ENCODE measurements at regions not wholly inside any gene's neighbourhood (a gene's known extent, or its start where the extent isn't known, plus 50 kb on each side); places are given as distances from the start of the nearest gene placed in this dataset.

DNA sequence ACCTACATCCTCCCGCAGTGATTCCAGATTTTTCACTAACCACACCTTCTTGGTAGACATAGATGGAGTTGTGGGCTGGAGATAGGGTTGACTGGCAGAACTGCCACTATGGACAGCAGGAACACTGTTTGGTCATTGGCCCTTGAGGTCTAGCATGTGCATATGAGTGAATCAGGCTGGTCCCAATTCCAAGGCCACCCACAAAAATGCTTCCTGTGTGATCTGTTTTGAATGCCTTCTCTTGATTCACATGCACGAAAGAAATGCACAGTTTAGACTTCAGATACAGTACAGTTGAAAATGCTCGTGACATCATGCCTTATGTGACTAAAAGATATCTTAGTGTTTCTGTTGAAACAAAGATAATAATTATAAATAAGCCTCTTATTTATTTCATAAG lies 285.8 kb upstream of the SEMA6D start (continued):
- TF ChIP-seq EZH2phosphoT487 (IDR thresholded peaks at IDR 0.05; ENCODE audit: borderline replicate concordance) (no peak), CBX3 (IDR thresholded peaks at IDR 0.05; ENCODE audit: low read depth) (no peak), SP1 (IDR thresholded peaks at IDR 0.05; ENCODE audit: low read depth) (no peak), EZH2 (IDR thresholded peaks at IDR 0.05) (no peak), ELF1 (IDR thresholded peaks at IDR 0.05; ENCODE audit: borderline replicate concordance, low read depth) (no peak), SRF (IDR thresholded peaks at IDR 0.05; ENCODE audit: low read depth) (no peak)
- TF ChIP-seq, protein P1, sequence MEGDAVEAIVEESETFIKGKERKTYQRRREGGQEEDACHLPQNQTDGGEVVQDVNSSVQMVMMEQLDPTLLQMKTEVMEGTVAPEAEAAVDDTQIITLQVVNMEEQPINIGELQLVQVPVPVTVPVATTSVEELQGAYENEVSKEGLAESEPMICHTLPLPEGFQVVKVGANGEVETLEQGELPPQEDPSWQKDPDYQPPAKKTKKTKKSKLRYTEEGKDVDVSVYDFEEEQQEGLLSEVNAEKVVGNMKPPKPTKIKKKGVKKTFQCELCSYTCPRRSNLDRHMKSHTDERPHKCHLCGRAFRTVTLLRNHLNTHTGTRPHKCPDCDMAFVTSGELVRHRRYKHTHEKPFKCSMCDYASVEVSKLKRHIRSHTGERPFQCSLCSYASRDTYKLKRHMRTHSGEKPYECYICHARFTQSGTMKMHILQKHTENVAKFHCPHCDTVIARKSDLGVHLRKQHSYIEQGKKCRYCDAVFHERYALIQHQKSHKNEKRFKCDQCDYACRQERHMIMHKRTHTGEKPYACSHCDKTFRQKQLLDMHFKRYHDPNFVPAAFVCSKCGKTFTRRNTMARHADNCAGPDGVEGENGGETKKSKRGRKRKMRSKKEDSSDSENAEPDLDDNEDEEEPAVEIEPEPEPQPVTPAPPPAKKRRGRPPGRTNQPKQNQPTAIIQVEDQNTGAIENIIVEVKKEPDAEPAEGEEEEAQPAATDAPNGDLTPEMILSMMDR (IDR thresholded peaks at IDR 0.05 in 2 of 3, conservative IDR thresholded peaks at IDR 0.05 in 1 of 3; ENCODE audit: borderline replicate concordance in 1 of 3, insufficient read depth in 1 of 3, low read depth in 2 of 3, low read length in 2 of 3): no peak

DNA sequence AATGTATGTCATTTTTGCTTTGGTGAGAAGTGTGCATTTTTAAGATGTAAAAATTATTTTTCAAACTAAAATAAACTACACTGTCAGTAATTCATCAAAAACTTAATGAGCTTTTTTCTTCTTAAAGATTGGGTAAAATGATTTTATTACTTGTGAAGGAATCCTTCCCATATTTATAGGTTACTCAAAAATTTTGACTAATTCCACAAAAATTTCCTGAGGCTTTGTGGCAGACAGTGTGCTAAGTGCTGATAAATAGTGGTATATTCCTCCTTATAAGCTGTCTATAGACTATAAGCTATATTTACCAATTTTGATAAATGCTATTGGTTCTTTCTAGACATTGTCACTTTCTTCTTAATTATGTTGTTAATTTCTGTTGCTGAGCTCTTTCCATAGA lies 284.5 kb upstream of the SEMA6D start:
- no peaks in the 10 kb centered on the region for H3K4me1 ChIP-seq (ENCODE audit: control insufficient read depth in 1 of 2, insufficient read depth in 2 of 2, low read length in 2 of 2)
- ChIA-PET RAD21 (ENCODE audit: low non-redundant PET in 1 of 2, low total read pairs in 2 of 2, uncharacterized antibody in 2 of 2, unreplicated experiment in 2 of 2) (no interaction called here), CTCF (no interaction called here), POLR2A (no interaction called here)
- H3K27me3 ChIP-seq (ENCODE audit: insufficient read depth, low read length): no peaks in the 10 kb centered on the region
- no peak overlapping the region for H3K4me2 ChIP-seq (ENCODE audit: low read length)
- no peaks in the 10 kb centered on the region for H3K9me2 ChIP-seq (ENCODE audit: insufficient read depth)
- ATAC-seq: no peak
- no peak overlapping the region for H3K4me3 ChIP-seq (replicated peaks in 1 of 2; ENCODE audit: low read depth in 1 of 2, low read length in 2 of 2)
- no peak overlapping the region for H3K9ac ChIP-seq (ENCODE audit: low read length)
- no peak for TF ChIP-seq YY1 (IDR thresholded peaks at IDR 0.05; ENCODE audit: extremely low read depth, insufficient replicate concordance, low read depth, low read length)
- TF ChIP-seq SIN3A (IDR thresholded peaks at IDR 0.05; ENCODE audit: low read depth): no peak
- TF ChIP-seq, protein P2, sequence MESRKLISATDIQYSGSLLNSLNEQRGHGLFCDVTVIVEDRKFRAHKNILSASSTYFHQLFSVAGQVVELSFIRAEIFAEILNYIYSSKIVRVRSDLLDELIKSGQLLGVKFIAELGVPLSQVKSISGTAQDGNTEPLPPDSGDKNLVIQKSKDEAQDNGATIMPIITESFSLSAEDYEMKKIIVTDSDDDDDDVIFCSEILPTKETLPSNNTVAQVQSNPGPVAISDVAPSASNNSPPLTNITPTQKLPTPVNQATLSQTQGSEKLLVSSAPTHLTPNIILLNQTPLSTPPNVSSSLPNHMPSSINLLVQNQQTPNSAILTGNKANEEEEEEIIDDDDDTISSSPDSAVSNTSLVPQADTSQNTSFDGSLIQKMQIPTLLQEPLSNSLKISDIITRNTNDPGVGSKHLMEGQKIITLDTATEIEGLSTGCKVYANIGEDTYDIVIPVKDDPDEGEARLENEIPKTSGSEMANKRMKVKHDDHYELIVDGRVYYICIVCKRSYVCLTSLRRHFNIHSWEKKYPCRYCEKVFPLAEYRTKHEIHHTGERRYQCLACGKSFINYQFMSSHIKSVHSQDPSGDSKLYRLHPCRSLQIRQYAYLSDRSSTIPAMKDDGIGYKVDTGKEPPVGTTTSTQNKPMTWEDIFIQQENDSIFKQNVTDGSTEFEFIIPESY (IDR thresholded peaks at IDR 0.05; ENCODE audit: extremely low read depth, insufficient replicate concordance, low read length): no peak
- TF ChIP-seq, protein P3, sequence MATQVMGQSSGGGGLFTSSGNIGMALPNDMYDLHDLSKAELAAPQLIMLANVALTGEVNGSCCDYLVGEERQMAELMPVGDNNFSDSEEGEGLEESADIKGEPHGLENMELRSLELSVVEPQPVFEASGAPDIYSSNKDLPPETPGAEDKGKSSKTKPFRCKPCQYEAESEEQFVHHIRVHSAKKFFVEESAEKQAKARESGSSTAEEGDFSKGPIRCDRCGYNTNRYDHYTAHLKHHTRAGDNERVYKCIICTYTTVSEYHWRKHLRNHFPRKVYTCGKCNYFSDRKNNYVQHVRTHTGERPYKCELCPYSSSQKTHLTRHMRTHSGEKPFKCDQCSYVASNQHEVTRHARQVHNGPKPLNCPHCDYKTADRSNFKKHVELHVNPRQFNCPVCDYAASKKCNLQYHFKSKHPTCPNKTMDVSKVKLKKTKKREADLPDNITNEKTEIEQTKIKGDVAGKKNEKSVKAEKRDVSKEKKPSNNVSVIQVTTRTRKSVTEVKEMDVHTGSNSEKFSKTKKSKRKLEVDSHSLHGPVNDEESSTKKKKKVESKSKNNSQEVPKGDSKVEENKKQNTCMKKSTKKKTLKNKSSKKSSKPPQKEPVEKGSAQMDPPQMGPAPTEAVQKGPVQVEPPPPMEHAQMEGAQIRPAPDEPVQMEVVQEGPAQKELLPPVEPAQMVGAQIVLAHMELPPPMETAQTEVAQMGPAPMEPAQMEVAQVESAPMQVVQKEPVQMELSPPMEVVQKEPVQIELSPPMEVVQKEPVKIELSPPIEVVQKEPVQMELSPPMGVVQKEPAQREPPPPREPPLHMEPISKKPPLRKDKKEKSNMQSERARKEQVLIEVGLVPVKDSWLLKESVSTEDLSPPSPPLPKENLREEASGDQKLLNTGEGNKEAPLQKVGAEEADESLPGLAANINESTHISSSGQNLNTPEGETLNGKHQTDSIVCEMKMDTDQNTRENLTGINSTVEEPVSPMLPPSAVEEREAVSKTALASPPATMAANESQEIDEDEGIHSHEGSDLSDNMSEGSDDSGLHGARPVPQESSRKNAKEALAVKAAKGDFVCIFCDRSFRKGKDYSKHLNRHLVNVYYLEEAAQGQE (IDR thresholded peaks at IDR 0.05; ENCODE audit: low read depth): no peak
- no peak for TF ChIP-seq EGR1 (IDR thresholded peaks at IDR 0.05; ENCODE audit: low read depth)
- TF ChIP-seq, protein P1 (IDR thresholded peaks at IDR 0.05 in 2 of 3, conservative IDR thresholded peaks at IDR 0.05 in 1 of 3; ENCODE audit: borderline replicate concordance in 1 of 3, insufficient read depth in 1 of 3, low read depth in 2 of 3, low read length in 2 of 3): no peak
- no peak for TF ChIP-seq TCF7L2 (IDR thresholded peaks at IDR 0.05; ENCODE audit: borderline replicate concordance, extremely low read depth, insufficient read depth, insufficient read length)
- no peak for TF ChIP-seq CBX3 (IDR thresholded peaks at IDR 0.05; ENCODE audit: low read depth)
- intact Hi-C loops (cut with micrococcal nuclease): no loop called here
- no peaks in the 10 kb centered on the region for H3K79me2 ChIP-seq (ENCODE audit: insufficient read depth, low read length)
- H4K20me1 ChIP-seq (ENCODE audit: insufficient read depth): no peaks in the 10 kb centered on the region
- peaks cover 16 to 22% of the 10 kb centered on the region in 2 experiments; a peak in 2 of 4 replicates for H3K9me3 ChIP-seq (ENCODE audit: control insufficient read depth in 1 of 2, insufficient read depth in 1 of 2, low read depth in 1 of 2, low read length in 2 of 2)
- DNase-seq (ENCODE audit: low read depth, low spot score): no peak
- no peaks in the 10 kb centered on the region for H3K36me3 ChIP-seq (ENCODE audit: control insufficient read depth in 1 of 2, insufficient read depth in 2 of 2, low read length in 2 of 2)
- no TSS peak for BruUV-seq (replicated peaks)
- H2AFZ ChIP-seq (ENCODE audit: low read depth, low read length, poor library complexity, severe bottlenecking): no peak overlapping the region
- no peak overlapping the region for H3K27ac ChIP-seq (ENCODE audit: low read depth, low read length)

All from HCT116 (cell line).